ENCODE measurements at regions not wholly inside any gene's neighbourhood (a gene's known extent, or its start where the extent isn't known, plus 50 kb on each side); places are given as distances from the start of the nearest gene placed in this dataset.

GRCh38 chr6:155521719-155522118 lies 66.1 kb upstream of the NOX3 start:
- DNase-seq (ENCODE audit: low read depth), result no peak

DNA sequence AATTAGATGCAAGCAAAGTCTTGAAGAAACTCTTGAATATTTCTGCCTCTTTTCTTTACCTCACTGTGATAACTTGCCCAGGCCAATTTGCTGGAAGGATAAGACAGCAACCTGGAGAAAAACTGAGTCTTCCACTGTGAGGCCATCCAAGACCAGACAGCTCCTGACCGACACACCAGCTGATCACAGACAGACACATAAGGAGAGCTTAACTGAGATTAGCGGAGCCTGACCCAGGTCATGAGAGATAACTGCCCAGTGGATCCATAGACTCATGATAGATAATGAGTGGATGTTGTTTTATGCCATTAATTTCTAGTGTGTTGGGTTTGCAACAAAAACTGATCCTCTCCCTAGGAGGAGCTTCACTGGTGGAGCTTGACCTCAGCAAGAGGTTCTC lies 64.4 kb upstream of the NOX3 start:
- no peak for DNase-seq (ENCODE audit: low read depth)

- no peak for DNase-seq (ENCODE audit: low read depth)
Observed at GRCh38 chr6:155519176-155519738, 63.6 kb upstream of the NOX3 start.

GRCh38 chr6:155517294-155517693 lies 61.7 kb upstream of the NOX3 start:
- no peak for DNase-seq (ENCODE audit: low read depth)

- no peak for DNase-seq (ENCODE audit: low read depth)
Observed at GRCh38 chr6:155510879-155511278, 55.2 kb upstream of the NOX3 start.

DNA sequence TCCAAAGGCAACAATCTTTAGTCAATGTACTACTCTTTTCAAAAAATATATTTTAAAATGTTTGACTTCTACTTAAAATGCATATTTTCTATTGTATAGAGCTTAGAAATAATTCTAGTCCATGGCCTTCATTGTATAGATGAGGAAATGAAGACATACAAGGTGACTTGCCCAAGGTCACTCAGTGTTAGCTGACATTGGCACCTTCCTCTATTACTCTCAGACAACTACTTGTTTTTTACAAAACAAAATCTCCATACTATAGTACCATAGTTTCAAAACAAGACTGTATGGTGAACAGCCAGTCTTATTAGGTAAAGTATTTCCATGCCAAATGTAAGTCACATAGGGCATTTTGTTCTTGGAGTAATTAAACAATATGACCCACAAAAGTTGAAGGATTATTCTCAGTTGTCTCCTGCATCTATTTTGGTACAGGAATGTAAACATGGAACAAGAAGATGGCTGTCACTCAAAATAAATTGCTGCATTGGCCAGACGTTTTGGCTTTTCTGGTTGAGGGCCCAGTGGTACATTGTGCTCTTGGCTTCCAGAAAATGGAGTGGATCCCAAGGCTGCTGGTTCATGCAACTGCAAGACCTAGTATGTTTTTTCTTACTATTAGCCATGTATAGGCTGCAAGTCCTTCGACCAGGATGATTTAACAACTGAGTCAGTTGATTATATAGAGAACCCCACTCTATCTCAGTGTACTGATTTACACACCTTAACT lies 54.3 kb upstream of the NOX3 start:
- DNase-seq (ENCODE audit: low read depth), result no peak

DNA sequence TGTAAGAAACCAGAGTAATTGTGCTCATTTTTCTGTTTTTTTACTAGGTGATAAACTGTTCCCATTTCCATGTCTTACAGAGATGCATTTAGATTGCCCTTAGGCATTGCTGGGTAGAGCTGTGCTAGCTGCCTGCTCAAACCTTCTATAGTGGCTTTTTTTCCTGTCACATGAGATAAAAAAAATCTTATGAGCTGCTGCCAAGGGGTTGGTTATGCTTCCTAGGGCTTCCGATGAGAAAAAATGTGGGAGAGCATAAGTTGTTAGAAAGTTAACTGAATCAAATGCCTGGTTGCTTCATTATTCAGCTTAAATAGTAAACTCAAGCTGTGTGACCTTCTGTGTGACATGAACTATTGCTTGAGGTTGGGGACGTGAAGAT lies 50.0 kb upstream of the NOX3 start:
- no peak for DNase-seq (ENCODE audit: low read depth)
